ENCODE measurements at regions not wholly inside any gene's neighbourhood (a gene's known extent, or its start where the extent isn't known, plus 50 kb on each side); places are given as distances from the start of the nearest gene placed in this dataset.

DNA sequence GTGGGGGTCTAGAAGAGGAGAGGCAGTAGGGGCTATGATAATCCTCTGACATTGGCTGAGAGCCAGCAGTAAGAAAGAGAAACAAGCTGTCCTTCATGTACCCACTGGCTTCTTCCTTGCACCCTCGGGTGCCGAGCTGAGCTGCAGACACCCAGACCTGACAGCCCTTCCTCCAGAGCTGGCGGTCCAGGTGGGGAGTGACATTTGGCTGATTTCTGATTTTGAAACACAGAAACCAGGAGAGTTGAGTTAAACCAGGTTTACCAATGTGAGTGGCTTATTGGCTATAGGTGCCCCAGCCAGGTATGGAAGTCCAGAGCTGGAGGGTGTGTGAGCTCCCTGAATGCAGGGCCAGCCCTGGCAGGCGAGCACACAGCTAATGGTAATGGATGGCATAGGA lies 59.2 kb downstream of the GADD45G start:
- H3K36me3 Mint-ChIP-seq (ENCODE audit: low read depth) = no peaks in the 10 kb centered on the region
- TF ChIP-seq, protein P1, sequence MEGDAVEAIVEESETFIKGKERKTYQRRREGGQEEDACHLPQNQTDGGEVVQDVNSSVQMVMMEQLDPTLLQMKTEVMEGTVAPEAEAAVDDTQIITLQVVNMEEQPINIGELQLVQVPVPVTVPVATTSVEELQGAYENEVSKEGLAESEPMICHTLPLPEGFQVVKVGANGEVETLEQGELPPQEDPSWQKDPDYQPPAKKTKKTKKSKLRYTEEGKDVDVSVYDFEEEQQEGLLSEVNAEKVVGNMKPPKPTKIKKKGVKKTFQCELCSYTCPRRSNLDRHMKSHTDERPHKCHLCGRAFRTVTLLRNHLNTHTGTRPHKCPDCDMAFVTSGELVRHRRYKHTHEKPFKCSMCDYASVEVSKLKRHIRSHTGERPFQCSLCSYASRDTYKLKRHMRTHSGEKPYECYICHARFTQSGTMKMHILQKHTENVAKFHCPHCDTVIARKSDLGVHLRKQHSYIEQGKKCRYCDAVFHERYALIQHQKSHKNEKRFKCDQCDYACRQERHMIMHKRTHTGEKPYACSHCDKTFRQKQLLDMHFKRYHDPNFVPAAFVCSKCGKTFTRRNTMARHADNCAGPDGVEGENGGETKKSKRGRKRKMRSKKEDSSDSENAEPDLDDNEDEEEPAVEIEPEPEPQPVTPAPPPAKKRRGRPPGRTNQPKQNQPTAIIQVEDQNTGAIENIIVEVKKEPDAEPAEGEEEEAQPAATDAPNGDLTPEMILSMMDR (IDR thresholded peaks at IDR 0.05) = no peak
- DNase-seq = no peak
- peaks cover 3% of the 10 kb centered on the region for H3K27me3 Mint-ChIP-seq (ENCODE audit: low read depth, poor library complexity)
- H3K9me3 Mint-ChIP-seq = no peaks in the 10 kb centered on the region
- H3K4me3 Mint-ChIP-seq = no peak overlapping the region
- no peak overlapping the region for H3K27ac Mint-ChIP-seq
- H3K4me1 Mint-ChIP-seq = peaks cover 67% of the 10 kb centered on the region

DNA sequence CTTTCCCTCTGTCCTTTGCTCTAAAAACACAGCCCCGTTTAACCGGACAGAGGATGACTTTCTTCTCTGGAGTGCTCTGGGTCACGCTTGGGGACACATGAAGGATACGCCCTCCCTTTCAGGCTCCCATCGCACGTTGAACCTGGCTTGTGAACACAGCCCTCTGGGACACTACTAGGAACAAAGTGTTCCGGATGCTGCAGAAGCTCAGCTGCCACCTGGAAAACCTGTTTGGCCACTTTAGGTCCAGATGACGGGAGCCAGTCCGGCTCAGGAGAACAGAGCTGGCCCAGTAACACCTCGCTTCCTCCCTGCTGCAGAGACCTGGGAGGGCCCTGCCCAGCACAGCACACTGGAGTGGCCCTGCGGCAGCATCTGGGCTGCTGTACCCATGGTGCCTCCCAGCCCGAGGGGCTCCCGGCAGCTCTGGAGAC lies 60.1 kb downstream of the GADD45G start:
- TF ChIP-seq, protein P1 (IDR thresholded peaks at IDR 0.05) = no peak
- no peaks in the 10 kb centered on the region for H3K9me3 Mint-ChIP-seq
- H3K27ac Mint-ChIP-seq = no peak overlapping the region
- H3K36me3 Mint-ChIP-seq (ENCODE audit: low read depth) = no peaks in the 10 kb centered on the region
- DNase-seq = no peak
- peaks cover 61% of the 10 kb centered on the region for H3K4me1 Mint-ChIP-seq
- peaks cover 3% of the 10 kb centered on the region for H3K27me3 Mint-ChIP-seq (ENCODE audit: low read depth, poor library complexity)
- H3K4me3 Mint-ChIP-seq = no peak overlapping the region

GRCh38 chr9:89666364-89666763 lies 61.6 kb downstream of the GADD45G start:
- Mint-ChIP-seq H3K36me3 (ENCODE audit: low read depth) (peaks cover 3% of the 10 kb centered on the region), H3K27ac (no peak overlapping the region), H3K4me3 (no peak overlapping the region), H3K4me1 (peaks cover 56% of the 10 kb centered on the region), H3K27me3 (ENCODE audit: low read depth, poor library complexity) (peaks cover 3% of the 10 kb centered on the region), H3K9me3 (peaks cover 3% of the 10 kb centered on the region)
- no peak for DNase-seq
- TF ChIP-seq, protein P1 (IDR thresholded peaks at IDR 0.05) = no peak

DNA sequence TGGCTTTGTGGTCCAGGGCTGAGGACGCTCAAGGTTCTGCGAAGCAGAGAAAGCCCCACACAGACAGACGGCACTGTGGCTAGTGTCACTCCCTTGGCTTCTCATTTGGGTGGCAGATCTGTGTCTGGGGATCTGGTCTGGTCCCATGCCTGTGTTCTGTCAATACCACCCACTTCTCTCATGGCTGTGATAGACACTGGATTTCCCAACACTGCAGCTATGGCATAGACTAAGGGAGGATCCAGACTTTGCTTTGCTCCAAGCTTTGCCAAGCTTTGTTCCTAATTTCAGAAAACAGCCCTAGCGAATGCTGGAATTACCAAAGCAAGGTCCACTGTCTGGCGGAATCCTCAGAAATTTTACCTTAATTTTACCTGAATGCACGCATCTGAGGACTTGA lies 62.1 kb downstream of the GADD45G start:
- Mint-ChIP-seq H3K27ac (no peak overlapping the region), H3K4me3 (no peak overlapping the region), H3K36me3 (ENCODE audit: low read depth) (peaks cover 5% of the 10 kb centered on the region), H3K4me1 (peaks cover 50% of the 10 kb centered on the region), H3K27me3 (ENCODE audit: low read depth, poor library complexity) (peaks cover 3% of the 10 kb centered on the region), H3K9me3 (peaks cover 6% of the 10 kb centered on the region)
- no peak for DNase-seq
- TF ChIP-seq, protein P1 (IDR thresholded peaks at IDR 0.05) = no peak

GRCh38 chr9:89667726-89668125 lies 62.9 kb downstream of the GADD45G start:
- Mint-ChIP-seq H3K27me3 (ENCODE audit: low read depth, poor library complexity) (peaks cover 3% of the 10 kb centered on the region), H3K27ac (no peak overlapping the region), H3K4me1 (peaks cover 44% of the 10 kb centered on the region), H3K9me3 (peaks cover 6% of the 10 kb centered on the region), H3K36me3 (ENCODE audit: low read depth) (peaks cover 5% of the 10 kb centered on the region), H3K4me3 (no peak overlapping the region)
- DNase-seq = no peak
- TF ChIP-seq, protein P1 (IDR thresholded peaks at IDR 0.05) = no peak

- Mint-ChIP-seq H3K9me3 (peaks cover 6% of the 10 kb centered on the region), H3K27me3 (ENCODE audit: low read depth, poor library complexity) (peaks cover 3% of the 10 kb centered on the region), H3K27ac (no peak overlapping the region), H3K4me1 (peaks cover 44% of the 10 kb centered on the region), H3K36me3 (ENCODE audit: low read depth) (peaks cover 5% of the 10 kb centered on the region), H3K4me3 (no peak overlapping the region)
- TF ChIP-seq, protein P1 (IDR thresholded peaks at IDR 0.05) = no peak
- no peak for DNase-seq
Observed at GRCh38 chr9:89668216-89668865, 63.5 kb downstream of the GADD45G start.
